ENCODE measurements at regions not wholly inside any gene's neighbourhood (a gene's known extent, or its start where the extent isn't known, plus 50 kb on each side); places are given as distances from the start of the nearest gene placed in this dataset.

GRCh38 chr12:125406131-125406530 is 340.9 kb downstream of the AACS start:
- DNase-seq (ENCODE audit: low read depth) = no peak
- H3K4me3 ChIP-seq (ENCODE audit: control insufficient read depth, low read depth, low read length) = no peak overlapping the region
- no peak for TF ChIP-seq CTCF (IDR thresholded peaks at IDR 0.05; ENCODE audit: control insufficient read depth, insufficient read depth, low read depth, low read length, missing control alignments)

GRCh38 chr12:125408718-125409117 is 343.5 kb downstream of the AACS start:
- TF ChIP-seq CTCF (IDR thresholded peaks at IDR 0.05; ENCODE audit: control insufficient read depth, insufficient read depth, low read depth, low read length, missing control alignments) = no peak
- no peak overlapping the region for H3K4me3 ChIP-seq (ENCODE audit: control insufficient read depth, low read depth, low read length)
- DNase-seq (ENCODE audit: low read depth) = no peak

- DNase-seq (ENCODE audit: low read depth) = no peak
- TF ChIP-seq CTCF (IDR thresholded peaks at IDR 0.05; ENCODE audit: control insufficient read depth, insufficient read depth, low read depth, low read length, missing control alignments) = no peak
- no peak overlapping the region for H3K4me3 ChIP-seq (ENCODE audit: control insufficient read depth, low read depth, low read length)
Measured at GRCh38 chr12:125412506-125412905, 347.3 kb downstream of the AACS start.

DNA sequence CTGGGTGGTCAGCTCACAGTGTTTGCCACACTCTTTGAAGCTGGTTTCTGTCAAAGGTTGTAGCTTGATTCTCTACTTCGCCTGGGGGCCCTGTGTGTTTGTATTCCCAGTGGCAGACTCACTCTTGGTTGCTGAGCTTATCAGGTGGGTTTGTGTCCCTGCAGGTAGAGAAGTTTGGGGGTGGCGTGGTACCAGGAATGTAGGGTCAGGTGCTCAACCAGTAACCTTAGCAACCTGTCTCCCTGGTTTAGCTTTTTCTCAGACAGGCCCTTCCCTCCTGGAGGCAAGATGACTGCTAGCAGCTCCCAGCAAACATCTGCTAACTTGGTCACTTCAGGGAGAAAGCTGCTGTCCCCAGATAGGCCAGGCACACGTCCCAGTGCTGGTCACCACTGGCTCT is 352.2 kb downstream of the AACS start:
- H3K4me3 ChIP-seq (ENCODE audit: control insufficient read depth, low read depth, low read length) = no peak overlapping the region
- no peak for TF ChIP-seq CTCF (IDR thresholded peaks at IDR 0.05; ENCODE audit: control insufficient read depth, insufficient read depth, low read depth, low read length, missing control alignments)
- no peak for DNase-seq (ENCODE audit: low read depth)

DNA sequence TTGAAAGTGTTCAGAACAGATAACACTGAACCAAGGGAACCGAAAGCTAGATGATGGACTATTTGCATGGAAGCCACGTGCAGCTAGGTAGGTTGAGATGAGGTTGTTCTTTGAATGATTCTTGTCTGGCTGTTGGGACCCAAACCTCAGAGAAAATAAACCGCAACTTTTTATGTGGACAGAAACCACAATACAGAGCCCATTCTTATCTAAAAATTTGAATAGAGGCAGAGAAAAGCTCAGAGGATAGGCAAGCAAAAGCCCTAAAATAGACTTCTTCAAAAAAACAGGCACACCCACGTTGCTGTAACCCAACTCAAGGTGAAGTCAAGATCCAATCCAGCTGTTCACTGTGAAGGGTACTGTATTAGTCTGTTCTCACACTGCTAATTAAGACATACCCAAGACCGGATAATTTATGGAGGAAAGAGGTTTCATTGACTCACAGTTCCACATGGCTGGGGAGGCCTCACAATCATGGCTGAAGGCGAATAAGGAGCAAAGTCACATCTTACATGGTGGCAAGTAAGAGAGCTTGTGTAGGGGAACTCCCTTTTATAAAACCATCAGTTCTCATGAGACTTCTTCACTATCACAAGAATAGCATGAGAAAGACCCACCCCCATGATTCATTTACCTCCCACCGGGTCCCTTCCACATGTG is 353.8 kb downstream of the AACS start:
- no peak for TF ChIP-seq CTCF (IDR thresholded peaks at IDR 0.05; ENCODE audit: control insufficient read depth, insufficient read depth, low read depth, low read length, missing control alignments)
- H3K4me3 ChIP-seq (ENCODE audit: control insufficient read depth, low read depth, low read length) = no peak overlapping the region
- DNase-seq (ENCODE audit: low read depth) = no peak

- TF ChIP-seq CTCF (IDR thresholded peaks at IDR 0.05; ENCODE audit: control insufficient read depth, insufficient read depth, low read depth, low read length, missing control alignments) = no peak
- no peak overlapping the region for H3K4me3 ChIP-seq (ENCODE audit: control insufficient read depth, low read depth, low read length)
- no peak for DNase-seq (ENCODE audit: low read depth)
Measured at GRCh38 chr12:125424909-125425308, 359.7 kb downstream of the AACS start.

DNA sequence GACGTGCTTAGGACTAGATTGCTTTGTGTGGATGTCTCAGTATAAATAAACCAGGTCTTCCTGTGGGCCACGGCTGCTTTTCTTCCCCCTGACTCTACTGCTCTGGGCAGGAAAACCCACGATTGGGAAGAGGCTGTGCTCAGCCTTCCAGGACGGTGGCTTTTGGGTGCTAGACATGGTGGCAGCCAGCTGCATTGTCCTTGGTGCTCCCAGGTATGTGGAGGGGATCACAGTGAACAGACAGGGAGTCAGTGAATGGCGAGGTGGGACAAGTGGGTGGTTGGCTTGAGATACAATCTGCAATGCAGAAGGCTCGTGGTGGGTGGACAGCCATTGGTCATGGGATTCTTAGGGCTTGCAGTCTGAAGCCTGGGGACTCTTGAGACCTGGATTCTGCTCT is 366.3 kb downstream of the AACS start:
- H3K4me3 ChIP-seq (ENCODE audit: control insufficient read depth, low read depth, low read length) = no peak overlapping the region
- DNase-seq (ENCODE audit: low read depth) = no peak
- no peak for TF ChIP-seq CTCF (IDR thresholded peaks at IDR 0.05; ENCODE audit: control insufficient read depth, insufficient read depth, low read depth, low read length, missing control alignments)
